Neural cell (in vitro differentiated cells): ENCODE measurements at regions not wholly inside any gene's neighbourhood (a gene's known extent, or its start where the extent isn't known, plus 50 kb on each side); places are given as distances from the start of the nearest gene placed in this dataset.

ENCODE experiments used
- H2AFZ ChIP-seq: fragments of 200-600, 300-800 bp; sonication (generic), shearing (Covaris generic); 2 replicates; pipeline ENCODE4 v1.6.0; 2014; ENCODE audit warnings: low read depth, mild to moderate bottlenecking, antibody characterized with exemption, low read length, moderate library complexity
- H3F3A ChIP-seq: fragments of 200-600 bp; shearing (Covaris generic); 2 replicates; pipeline ENCODE4 v1.6.1; 2016; ENCODE audit warnings: mild to moderate bottlenecking, moderate library complexity, mixed read lengths, antibody characterized with exemption, low read length; ENCODE audit not compliant: insufficient read depth, poor library complexity, severe bottlenecking
- H3K27ac ChIP-seq: fragments of 200-600, 300-800 bp; sonication (generic), shearing (Covaris generic); 2 replicates; pipeline ENCODE4 v1.5.1; 2014; ENCODE audit warnings: mild to moderate bottlenecking, low read length, moderate library complexity
- H3K27me3 ChIP-seq: fragments of 300-800, 200-600 bp; sonication (generic), shearing (Covaris generic); 2 replicates; pipeline ENCODE4 v1.6.0; 2014; ENCODE audit warnings: mild to moderate bottlenecking, low read depth, low read length, moderate library complexity; ENCODE audit not compliant: insufficient read depth
- H3K36me3 ChIP-seq: fragments of 300-800, 200-600 bp; sonication (generic), shearing (Covaris generic); 2 replicates; pipeline ENCODE4 v1.5.1; 2014; ENCODE audit warnings: mild to moderate bottlenecking, antibody characterized with exemption, low read length, moderate library complexity; ENCODE audit not compliant: insufficient read depth
- H3K4me2 ChIP-seq: fragments of 300-800, 200-600 bp; sonication (generic), shearing (Covaris generic); 2 replicates; pipeline ENCODE4 v1.6.0; 2014; ENCODE audit warnings: mild to moderate bottlenecking, low read length
- H3K4me3 ChIP-seq: fragments of 300-800, 200-600 bp; sonication (generic), shearing (Covaris generic); 2 replicates; pipeline ENCODE4 v1.5.1; 2014; ENCODE audit warnings: mild to moderate bottlenecking, low read length, moderate library complexity
- H3K79me2 ChIP-seq: fragments of 200-600 bp; shearing (Covaris generic); replicated peaks from 2 replicates; pipeline ENCODE4 v1.6.0; 2014; ENCODE audit warnings: mild to moderate bottlenecking, low read length, moderate library complexity; ENCODE audit not compliant: insufficient read depth
- H3K9ac ChIP-seq: fragments of 300-800, 200-600 bp; sonication (generic), shearing (Covaris generic); 2 replicates; pipeline ENCODE4 v1.6.1; 2016; ENCODE audit warnings: mild to moderate bottlenecking, low read length, mixed read lengths
- H3K9me2 ChIP-seq: fragments of 200-600 bp; shearing (Covaris generic); 2 replicates; pipeline ENCODE4 v1.6.1; 2016; ENCODE audit warnings: mild to moderate bottlenecking, low read length, mixed read lengths; ENCODE audit not compliant: insufficient read depth
- H3K9me3 ChIP-seq: fragments of 200-600, 300-800 bp; sonication (generic), shearing (Covaris generic); 2 replicates; pipeline ENCODE4 v1.6.1; 2016; ENCODE audit warnings: mild to moderate bottlenecking, mixed run types, low read length, moderate library complexity, mixed read lengths
- H4K20me1 ChIP-seq: fragments of 200-600 bp; shearing (Covaris generic); 2 replicates; pipeline ENCODE4 v1.6.1; 2016; ENCODE audit warnings: mild to moderate bottlenecking, mixed run types; ENCODE audit not compliant: insufficient read depth
- EP300 ChIP-seq: fragments of 450-650 bp; conservative IDR thresholded peaks from 2 replicates; pipeline ENCODE4 v1.6.1; 2014; ENCODE audit warnings: antibody characterized with exemption, mild to moderate bottlenecking, moderate library complexity; ENCODE audit not compliant: poor library complexity, severe bottlenecking
- EZH2 ChIP-seq: fragments of 200-600, 300-800 bp; shearing (Covaris generic), sonication (generic); IDR thresholded peaks from 2 replicates; pipeline ENCODE4 v1.6.1; 2014; ENCODE audit warnings: antibody characterized with exemption, low read length, borderline replicate concordance, mild to moderate bottlenecking; ENCODE audit not compliant: insufficient read depth, poor library complexity, severe bottlenecking
- MXI1 ChIP-seq: fragments of 450-650 bp; conservative IDR thresholded peaks from 2 replicates; pipeline ENCODE4 v1.6.1; 2014; ENCODE audit warnings: antibody characterized with exemption, mild to moderate bottlenecking; ENCODE audit not compliant: poor library complexity, severe bottlenecking
- POLR2AphosphoS5 ChIP-seq: IDR thresholded peaks from 2 replicates; pipeline ENCODE4 v1.6.1; 2012
- RAD21 ChIP-seq: fragments of 450-650 bp; conservative IDR thresholded peaks from 2 replicates; pipeline ENCODE4 v1.6.1; 2014; ENCODE audit warnings: antibody characterized with exemption, mild to moderate bottlenecking, moderate library complexity
- SMC3 ChIP-seq: fragments of 450-650 bp; conservative IDR thresholded peaks from 2 replicates; pipeline ENCODE4 v1.6.1; 2014; ENCODE audit warnings: antibody characterized with exemption, mild to moderate bottlenecking, moderate library complexity; ENCODE audit not compliant: poor library complexity
- TAF1 ChIP-seq: IDR thresholded peaks from 2 replicates; pipeline ENCODE4 v1.6.1; 2012; ENCODE audit warnings: low read depth
- TF ChIP-seq, protein P1 (sequence below): fragments of 450-650 bp; IDR thresholded peaks from 2 replicates; pipeline ENCODE4 v1.5.1; 2014; ENCODE audit warnings: antibody characterized with exemption, mild to moderate bottlenecking, moderate library complexity; ENCODE audit not compliant: poor library complexity, severe bottlenecking
- TF ChIP-seq, protein P2 (sequence below): IDR thresholded peaks from 2 replicates; pipeline ENCODE4 v1.6.1; 2012; ENCODE audit warnings: borderline replicate concordance

DNA sequence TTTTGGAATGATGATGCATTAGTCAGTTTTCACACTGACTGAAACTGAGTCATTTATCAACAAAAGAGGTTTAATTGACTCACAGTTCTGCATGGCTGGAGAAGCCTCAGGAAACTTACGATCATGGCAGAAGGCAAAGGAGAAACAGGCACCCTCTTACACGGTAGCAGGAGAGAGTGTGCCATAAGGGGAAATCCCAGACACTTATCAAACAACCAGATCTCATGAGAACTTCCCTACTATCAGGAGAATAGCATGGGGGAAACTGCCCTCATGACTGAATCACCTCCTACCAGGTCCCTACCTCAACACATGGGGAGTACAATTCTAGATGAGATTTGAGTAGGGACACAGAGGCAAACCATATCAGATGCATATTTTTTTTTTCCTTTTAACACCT is 504.5 kb upstream of the VRK2 start:
- Histone ChIP-seq H3F3A (no peaks in the 10 kb centered on the region), H3K27ac (no peak overlapping the region), H3K9me2 (no peaks in the 10 kb centered on the region), H3K36me3 (no peaks in the 10 kb centered on the region), H4K20me1 (no peaks in the 10 kb centered on the region), H3K9me3 (no peaks in the 10 kb centered on the region), H3K27me3 (no peaks in the 10 kb centered on the region), H3K9ac (no peak overlapping the region), H3K79me2 (no peaks in the 10 kb centered on the region), H3K4me2 (no peak overlapping the region), H3K4me3 (no peak overlapping the region), H2AFZ (no peak overlapping the region)
- TF ChIP-seq, protein P1, sequence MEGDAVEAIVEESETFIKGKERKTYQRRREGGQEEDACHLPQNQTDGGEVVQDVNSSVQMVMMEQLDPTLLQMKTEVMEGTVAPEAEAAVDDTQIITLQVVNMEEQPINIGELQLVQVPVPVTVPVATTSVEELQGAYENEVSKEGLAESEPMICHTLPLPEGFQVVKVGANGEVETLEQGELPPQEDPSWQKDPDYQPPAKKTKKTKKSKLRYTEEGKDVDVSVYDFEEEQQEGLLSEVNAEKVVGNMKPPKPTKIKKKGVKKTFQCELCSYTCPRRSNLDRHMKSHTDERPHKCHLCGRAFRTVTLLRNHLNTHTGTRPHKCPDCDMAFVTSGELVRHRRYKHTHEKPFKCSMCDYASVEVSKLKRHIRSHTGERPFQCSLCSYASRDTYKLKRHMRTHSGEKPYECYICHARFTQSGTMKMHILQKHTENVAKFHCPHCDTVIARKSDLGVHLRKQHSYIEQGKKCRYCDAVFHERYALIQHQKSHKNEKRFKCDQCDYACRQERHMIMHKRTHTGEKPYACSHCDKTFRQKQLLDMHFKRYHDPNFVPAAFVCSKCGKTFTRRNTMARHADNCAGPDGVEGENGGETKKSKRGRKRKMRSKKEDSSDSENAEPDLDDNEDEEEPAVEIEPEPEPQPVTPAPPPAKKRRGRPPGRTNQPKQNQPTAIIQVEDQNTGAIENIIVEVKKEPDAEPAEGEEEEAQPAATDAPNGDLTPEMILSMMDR: no peak
- TF ChIP-seq, protein P2, sequence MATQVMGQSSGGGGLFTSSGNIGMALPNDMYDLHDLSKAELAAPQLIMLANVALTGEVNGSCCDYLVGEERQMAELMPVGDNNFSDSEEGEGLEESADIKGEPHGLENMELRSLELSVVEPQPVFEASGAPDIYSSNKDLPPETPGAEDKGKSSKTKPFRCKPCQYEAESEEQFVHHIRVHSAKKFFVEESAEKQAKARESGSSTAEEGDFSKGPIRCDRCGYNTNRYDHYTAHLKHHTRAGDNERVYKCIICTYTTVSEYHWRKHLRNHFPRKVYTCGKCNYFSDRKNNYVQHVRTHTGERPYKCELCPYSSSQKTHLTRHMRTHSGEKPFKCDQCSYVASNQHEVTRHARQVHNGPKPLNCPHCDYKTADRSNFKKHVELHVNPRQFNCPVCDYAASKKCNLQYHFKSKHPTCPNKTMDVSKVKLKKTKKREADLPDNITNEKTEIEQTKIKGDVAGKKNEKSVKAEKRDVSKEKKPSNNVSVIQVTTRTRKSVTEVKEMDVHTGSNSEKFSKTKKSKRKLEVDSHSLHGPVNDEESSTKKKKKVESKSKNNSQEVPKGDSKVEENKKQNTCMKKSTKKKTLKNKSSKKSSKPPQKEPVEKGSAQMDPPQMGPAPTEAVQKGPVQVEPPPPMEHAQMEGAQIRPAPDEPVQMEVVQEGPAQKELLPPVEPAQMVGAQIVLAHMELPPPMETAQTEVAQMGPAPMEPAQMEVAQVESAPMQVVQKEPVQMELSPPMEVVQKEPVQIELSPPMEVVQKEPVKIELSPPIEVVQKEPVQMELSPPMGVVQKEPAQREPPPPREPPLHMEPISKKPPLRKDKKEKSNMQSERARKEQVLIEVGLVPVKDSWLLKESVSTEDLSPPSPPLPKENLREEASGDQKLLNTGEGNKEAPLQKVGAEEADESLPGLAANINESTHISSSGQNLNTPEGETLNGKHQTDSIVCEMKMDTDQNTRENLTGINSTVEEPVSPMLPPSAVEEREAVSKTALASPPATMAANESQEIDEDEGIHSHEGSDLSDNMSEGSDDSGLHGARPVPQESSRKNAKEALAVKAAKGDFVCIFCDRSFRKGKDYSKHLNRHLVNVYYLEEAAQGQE: no peak
- TF ChIP-seq SMC3: no peak
- no peak for TF ChIP-seq RAD21
- TF ChIP-seq EP300: no peak
- no peak for TF ChIP-seq MXI1
- no peak for TF ChIP-seq TAF1
- TF ChIP-seq POLR2AphosphoS5: no peak
- no peak for TF ChIP-seq EZH2

DNA sequence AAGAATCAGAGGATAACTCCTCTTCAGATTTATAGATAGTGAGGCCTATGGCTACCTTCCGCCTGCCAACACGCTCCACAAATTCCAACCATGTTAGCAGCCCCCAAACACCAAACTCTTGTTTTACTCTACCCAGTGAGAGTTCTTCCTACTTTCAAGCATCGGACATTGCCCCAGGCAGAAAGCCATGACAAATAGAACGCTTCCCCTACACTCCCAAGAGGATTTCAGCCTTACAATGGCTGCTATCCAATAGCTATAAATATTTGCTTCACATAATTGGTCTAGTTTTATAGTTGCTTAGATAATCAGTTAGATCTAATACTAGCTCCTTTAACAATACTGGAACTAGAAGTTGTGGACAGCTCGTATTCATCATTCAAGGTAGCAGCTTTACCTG is 503.4 kb upstream of the VRK2 start:
- Histone ChIP-seq H3K9ac (no peak overlapping the region), H2AFZ (no peak overlapping the region), H3K27ac (no peak overlapping the region), H3K36me3 (no peaks in the 10 kb centered on the region), H3K4me2 (no peak overlapping the region), H3K9me2 (no peaks in the 10 kb centered on the region), H3K79me2 (no peaks in the 10 kb centered on the region), H4K20me1 (no peaks in the 10 kb centered on the region), H3K4me3 (no peak overlapping the region), H3K27me3 (no peaks in the 10 kb centered on the region), H3F3A (no peaks in the 10 kb centered on the region), H3K9me3 (no peaks in the 10 kb centered on the region)
- TF ChIP-seq, protein P1: no peak
- TF ChIP-seq SMC3 (no peak), POLR2AphosphoS5 (no peak)
- TF ChIP-seq, protein P2: no peak
